Forelimb muscle (tissue), 1 donor: ENCODE measurements at regions not wholly inside any gene's neighbourhood (a gene's known extent, or its start where the extent isn't known, plus 50 kb on each side); places are given as distances from the start of the nearest gene placed in this dataset.
"Not testable (repeated sequence)": the region's sequence is repeated elsewhere in the genome, so short reads cannot be mapped to it uniquely, and the experiment has no call there.

Source experiments
- DNase-seq: peaks from one replicate; pipeline ENCODE4 v3.0.0-alpha.2; 2013; ENCODE audit warnings: low read depth

DNA sequence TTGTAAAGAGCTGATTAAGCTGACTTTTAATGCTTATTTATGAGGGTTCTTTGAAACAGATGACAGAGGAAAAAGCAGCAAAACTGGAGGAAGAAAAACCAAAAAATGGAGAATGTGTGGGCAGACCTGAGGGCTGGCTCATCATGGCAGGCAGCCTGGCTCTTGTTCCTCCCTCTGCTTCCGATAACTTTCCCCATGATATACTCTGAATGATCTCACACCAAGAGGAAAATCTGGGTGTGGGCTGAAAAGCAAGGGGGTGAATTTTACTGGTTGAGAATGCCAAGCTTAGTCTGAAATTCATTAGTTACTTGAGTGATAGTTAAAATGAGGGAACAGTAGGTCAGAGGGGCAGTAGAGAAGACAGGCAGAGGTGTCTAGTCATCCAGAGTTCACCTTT, 330.1 kb upstream of the PRICKLE1 start:
- DNase-seq: no peak

DNA sequence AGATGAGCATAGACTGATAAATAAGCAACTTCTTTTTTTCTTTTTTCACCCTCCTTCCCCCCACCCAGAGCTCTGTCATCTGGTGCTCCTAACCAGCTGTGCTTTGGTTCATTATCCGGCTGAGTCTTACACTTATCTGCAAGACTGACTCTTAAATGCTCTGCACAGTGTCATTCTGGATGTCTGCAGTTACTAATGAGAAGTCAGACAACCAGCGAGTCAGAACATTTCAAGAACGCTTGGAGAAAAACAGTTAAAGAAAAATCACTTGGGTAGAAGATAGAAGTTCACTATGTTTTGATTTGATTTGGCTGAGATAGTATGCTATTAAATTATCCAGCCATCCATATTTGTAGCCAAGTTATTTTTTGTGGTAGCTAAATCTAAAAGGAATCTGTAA, 328.9 kb upstream of the PRICKLE1 start:
- no peak for DNase-seq

- no peak for DNase-seq
Observed at GRCh38 chr12:42916143-42916542, 326.6 kb upstream of the PRICKLE1 start.

- DNase-seq: no peak
Observed at GRCh38 chr12:42915426-42915825, 325.9 kb upstream of the PRICKLE1 start.

- DNase-seq: no peak
Observed at GRCh38 chr12:42912367-42912766, 322.8 kb upstream of the PRICKLE1 start.

GRCh38 chr12:42910656-42911055, 321.1 kb upstream of the PRICKLE1 start:
- no peak for DNase-seq

GRCh38 chr12:42908712-42909111, 319.2 kb upstream of the PRICKLE1 start:
- DNase-seq: no peak

- not testable (repeated sequence) for DNase-seq
Observed at GRCh38 chr12:42906801-42907200, 317.3 kb upstream of the PRICKLE1 start.

DNA sequence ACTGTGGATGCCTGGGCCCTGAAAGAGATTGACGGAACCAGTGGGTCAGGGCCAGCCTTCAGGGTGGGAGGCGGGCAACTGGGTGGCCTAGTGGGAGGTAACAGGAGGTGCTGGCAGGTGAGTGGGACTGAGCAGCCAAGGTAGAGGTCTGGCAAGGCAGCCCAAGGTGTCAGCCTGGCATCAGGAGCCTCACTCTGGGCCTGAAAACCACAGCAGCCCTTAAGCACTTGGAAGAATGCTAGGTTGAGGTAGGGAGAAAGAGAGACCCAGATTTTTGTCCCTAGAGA, 315.8 kb upstream of the PRICKLE1 start:
- DNase-seq: no peak

GRCh38 chr12:42904683-42905418, 315.3 kb upstream of the PRICKLE1 start:
- no peak for DNase-seq

GRCh38 chr12:42903736-42904135, 314.2 kb upstream of the PRICKLE1 start:
- no peak for DNase-seq

DNA sequence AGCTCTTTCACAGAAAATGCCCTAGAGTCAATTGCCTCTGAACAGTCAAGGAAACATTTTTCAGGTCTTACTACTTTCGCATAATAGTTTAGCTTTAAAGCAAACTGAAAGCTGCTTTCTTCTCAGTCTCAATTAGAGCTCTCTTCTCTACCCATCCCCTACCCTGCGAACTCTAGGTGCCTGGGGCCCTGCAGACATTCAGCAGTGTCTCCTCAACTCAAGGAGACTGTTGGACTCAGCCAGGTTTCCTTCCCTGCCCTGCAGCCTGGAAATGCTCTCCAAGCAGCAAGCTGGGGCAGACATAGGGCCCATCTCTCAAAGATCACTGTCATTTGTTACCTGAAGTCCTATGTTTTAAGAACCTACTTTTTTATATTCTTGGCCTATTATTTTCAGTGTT, 312.5 kb upstream of the PRICKLE1 start:
- DNase-seq: no peak

DNA sequence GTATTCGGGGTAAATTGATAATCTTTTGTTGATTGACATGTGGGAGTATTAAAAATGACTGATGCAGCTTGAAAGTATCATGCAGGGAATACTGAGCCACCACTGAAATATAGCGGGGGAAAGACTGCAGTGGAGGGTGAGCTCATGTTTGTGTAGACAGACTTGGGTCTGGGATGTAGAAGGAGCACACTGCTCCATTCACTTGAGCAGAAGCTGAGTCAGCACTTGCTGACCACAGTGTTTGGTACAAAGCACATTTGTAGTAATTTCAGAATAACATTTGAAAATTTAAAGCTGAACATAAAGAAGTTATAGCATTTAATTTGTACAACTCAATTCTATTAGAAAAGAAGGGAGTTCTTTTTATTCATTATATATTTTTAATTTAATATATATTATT, 304.3 kb upstream of the PRICKLE1 start:
- DNase-seq: no peak

GRCh38 chr12:42892702-42893551, 303.4 kb upstream of the PRICKLE1 start:
- no peak for DNase-seq

DNA sequence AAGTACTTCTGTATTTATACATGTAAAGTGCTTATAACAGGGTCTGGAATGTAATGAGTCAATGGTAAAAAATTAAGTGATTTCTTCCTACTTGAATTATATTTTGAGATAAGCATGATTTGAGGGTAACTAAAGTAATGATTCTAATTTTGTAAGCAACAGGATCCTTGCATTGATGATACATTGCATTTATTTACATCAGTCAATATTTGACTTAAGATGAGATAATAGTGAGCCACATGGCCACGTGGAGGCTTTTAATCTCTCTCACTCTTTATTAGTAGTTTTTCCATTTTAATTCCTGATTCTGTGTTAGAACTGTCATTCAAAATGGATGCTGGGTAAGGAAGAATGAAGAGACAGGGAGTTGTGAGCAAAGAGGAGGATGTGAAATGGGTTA, 298.1 kb upstream of the PRICKLE1 start:
- no peak for DNase-seq

GRCh38 chr12:42886160-42886559, 296.6 kb upstream of the PRICKLE1 start:
- DNase-seq: no peak

DNA sequence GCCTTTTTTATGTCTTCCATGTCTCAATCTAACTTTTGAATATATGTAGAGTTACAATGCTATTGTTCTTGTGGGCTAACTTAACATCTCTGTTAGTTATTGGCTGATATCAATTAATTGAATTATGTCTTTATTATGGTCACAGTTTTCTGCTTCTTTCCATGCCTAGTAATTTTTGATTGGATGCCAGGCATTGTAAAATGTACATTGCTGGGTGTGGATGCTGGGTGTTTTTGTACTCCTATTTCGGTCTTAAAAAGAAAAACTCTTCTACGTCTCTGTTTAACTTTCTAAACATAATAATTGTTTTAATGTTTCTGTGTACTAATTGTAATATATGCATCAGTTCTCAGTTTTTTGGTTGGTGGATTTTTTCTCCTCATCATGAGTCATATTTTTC, 296.1 kb upstream of the PRICKLE1 start:
- DNase-seq: no peak

- no peak for DNase-seq
Observed at GRCh38 chr12:42884116-42884515, 294.6 kb upstream of the PRICKLE1 start.

- no peak for DNase-seq
Observed at GRCh38 chr12:42873401-42873800, 283.9 kb upstream of the PRICKLE1 start.

DNA sequence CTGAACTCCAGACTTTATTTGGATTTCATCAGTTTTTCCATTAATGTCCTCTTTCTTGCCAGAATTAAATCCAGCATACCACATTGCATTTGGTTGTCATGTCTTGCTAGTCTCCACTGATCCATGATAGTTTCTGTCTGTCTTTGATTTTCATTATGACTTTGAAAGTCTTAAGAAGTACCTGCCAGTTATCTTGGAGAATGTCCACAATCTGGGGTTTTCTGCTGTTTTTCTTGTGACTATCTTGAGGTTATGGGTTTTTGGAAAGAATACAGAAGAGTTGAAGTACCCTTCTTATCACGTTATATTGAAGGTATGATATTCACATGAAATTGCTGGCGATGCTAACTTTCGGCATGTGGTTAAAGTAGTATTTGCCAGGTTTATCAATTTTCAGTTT, 282.3 kb upstream of the PRICKLE1 start:
- no peak for DNase-seq

DNA sequence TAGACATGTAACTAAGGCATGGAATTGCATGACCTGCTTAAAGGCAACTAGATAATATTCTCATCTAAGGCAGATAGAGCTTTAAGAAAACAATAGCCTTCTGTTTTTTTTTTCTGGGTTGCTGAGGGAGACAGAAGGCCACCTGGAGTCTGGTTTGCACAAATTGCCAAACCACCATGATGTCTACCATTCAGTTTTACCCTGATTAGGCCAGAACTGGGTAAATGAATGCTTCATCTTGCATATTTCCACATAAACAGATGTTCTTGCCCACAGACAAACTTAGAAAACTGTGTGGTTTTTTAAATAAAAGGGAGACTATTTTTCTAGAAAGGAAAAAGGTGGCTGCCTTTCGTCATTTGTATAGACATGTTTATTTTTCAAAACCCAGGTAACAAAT, 278.7 kb upstream of the PRICKLE1 start:
- DNase-seq: no peak

- no peak for DNase-seq
Observed at GRCh38 chr12:42865282-42865681, 275.7 kb upstream of the PRICKLE1 start.

DNA sequence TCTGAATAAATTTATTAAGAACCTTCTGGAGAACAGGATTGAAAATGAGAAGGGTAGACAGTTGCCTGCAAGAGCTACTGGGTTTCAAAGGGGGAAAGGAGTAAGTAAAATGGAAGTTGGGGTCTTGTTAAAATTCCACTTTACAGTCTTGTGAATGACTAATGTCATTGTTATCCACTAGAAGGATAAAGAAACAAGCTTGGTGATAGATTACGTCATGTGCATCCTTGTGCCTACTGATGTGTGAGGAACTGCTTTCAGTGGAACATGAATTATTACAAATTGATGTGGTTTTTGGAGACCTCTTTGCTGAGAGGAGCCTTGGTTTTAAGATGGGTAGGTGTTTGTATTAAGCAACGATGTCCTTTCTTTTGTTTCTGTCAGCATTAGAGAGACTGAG, 272.5 kb upstream of the PRICKLE1 start:
- no peak for DNase-seq
